NCI-H1694 treated with DMSO at 0.1 percent for 48 hours (cell line): ENCODE measurements at regions not wholly inside any gene's neighbourhood (a gene's known extent, or its start where the extent isn't known, plus 50 kb on each side); places are given as distances from the start of the nearest gene placed in this dataset.
A peak's percentile ranks its signal among the peaks of the same experiment; 100 is the strongest.

Experiments used
- DNase-seq: peaks from one replicate; lab custom pipeline; 2025; lab: John Stamatoyannopoulos, UW

DNA sequence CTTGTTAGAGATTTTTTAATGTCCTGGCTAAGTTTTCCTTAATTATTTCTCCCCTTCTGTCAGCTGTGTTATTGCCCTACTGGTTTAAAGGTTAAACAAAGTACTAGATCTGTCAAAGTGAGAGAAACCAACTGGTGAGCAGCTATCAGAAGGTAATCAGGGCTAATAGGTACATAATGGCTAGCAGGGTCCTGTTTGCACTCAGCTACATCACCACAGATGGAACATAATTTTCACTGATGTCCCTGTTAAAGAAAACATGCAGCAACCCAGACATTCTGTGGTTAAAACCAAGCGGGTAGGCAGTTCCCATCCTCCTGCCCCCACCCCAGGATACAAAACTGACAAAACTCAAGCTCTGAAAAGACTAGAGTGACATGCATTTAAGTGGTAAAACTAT is 473.9 kb downstream of the NR2F1-AS1 start:
- DNase-seq, result no peak

DNA sequence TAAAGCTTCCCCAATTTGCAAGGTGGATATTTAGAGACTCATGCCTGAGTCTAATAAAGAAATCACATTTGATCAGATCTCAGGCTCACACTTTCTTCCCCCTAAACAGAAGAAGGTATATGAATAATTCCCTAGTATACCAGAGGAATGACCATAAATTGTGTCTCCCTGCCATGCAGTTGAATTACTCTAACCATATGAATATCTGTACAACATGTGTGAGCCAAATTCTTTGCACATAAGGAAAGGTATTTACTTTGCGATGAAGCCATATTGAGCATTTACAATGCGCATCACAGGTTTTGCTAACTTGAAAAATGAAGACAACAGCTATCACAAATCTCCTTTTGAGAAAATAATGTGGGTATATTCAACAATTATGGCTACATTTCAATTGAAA is 479.4 kb downstream of the NR2F1-AS1 start:
- DNase-seq, result no peak

- no peak for DNase-seq
These were observed 480.0 kb downstream of the NR2F1-AS1 start for GRCh38 chr5:93100976-93101375.

- no peak for DNase-seq
These were observed 480.6 kb downstream of the NR2F1-AS1 start for GRCh38 chr5:93100428-93100827.

GRCh38 chr5:93099902-93100347 is 481.1 kb downstream of the NR2F1-AS1 start:
- no peak for DNase-seq

GRCh38 chr5:93096561-93096960 is 484.5 kb downstream of the NR2F1-AS1 start:
- DNase-seq, result no peak

DNA sequence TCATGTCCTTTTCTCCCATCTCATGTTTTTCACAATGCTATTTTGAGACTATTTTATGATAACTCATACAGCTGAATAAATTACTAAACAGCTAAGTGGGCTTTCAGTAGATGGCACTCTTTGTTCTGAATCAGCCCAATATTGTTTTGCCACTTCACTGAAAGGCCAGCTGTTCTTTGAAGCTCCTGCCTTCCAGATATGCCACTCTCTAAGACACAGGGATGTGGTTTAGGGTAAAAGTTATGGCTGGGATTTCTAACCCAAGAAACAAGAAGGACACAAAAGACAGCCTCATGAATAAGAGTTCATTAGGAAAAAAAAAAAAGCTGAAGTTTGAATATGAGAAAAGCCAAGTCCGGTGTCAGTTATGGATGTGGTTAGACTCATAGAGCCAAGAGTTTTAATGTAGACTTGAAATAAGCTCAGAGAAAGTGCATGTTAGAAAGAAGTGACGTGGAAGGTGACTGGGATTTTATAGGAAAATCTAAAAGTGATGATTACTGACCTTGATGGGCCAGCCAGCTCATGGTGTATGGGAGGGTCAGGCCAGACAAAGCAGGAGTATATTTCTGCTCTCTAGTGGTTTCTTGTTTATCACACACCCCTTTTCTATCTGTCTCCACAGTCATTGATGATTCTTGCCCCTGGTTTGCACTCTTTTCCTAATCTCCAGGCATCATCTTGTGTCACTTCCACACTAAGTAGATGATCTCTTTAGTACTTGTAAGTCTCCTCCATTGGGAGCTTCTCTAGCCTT is 488.5 kb downstream of the NR2F1-AS1 start:
- no peak for DNase-seq

- DNase-seq, result no peak
These were observed 490.3 kb downstream of the NR2F1-AS1 start for GRCh38 chr5:93090698-93091097.

DNA sequence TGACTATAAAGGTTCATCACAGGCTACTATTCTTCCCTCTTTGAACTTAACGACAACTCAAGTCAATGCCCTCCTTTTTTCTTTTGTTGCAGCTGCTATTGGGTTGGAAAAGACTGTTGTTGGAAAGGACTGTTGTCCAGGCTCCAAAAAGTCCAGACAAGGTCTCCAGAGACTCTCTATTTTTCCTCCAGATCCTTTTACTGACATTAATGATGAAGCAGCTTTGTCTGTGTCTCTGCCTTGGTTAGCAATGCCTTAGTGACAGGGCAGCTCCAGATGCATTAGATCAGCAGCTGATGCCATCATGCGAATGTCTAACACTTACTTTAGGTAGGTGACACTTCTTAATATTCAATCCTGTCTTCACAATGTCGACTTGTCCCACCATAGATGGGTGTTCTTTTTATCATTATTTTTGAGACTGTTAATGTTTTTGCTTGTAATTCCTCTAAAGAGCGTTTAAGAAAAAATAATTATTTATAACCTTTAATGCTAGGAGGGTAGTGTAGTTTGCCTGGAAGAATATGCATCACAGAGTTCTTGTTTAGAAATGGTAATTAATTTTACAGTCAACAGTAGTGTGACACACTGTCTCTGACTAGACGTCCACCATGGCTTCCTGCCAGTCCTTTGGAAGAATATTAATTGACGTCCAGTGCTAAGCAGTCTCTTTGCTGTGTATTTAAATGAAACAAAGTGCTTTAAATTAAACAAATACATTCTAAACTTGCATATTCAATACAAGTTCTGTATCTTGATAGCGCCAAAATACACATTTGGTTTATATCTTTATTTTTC is 492.2 kb downstream of the NR2F1-AS1 start:
- DNase-seq, result no peak

DNA sequence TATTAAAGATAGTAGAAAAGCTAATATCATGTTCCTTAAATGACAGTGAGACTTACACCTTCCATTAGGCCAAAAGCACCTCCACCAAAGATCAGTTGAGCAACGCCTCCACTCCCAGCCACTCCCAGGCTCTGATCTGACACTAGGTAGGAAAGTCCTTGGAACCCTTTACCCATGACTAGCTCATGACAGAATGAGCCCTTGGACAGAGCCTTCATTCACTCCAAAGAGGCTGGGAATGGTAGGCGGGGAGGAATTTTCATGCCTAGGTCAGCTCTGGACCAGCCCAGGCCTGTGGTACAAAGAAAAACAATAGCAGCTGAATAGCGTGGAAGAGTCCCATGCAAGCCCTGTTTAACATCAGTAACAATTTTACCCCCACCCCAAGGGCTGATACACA is 493.7 kb downstream of the NR2F1-AS1 start:
- DNase-seq, result no peak

DNA sequence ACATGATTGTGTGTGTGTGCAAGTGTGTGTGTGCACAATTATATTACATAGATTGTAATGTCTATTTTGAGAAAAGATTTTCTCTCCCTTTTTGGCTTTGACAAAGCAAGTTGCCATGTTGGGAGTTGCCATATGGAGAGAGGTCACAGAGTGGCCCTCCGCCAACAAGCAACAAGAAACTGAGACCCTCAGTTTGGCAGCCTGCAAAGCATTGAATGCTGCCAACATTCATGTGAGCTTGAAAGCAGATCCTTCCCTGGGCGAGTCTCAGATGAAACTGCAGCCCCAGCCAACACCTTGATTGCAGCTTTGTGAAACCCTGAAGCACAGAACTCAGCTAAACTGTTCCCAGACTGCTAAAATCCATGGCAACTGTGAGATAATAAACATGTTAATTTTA is 498.0 kb downstream of the NR2F1-AS1 start:
- no peak for DNase-seq

DNA sequence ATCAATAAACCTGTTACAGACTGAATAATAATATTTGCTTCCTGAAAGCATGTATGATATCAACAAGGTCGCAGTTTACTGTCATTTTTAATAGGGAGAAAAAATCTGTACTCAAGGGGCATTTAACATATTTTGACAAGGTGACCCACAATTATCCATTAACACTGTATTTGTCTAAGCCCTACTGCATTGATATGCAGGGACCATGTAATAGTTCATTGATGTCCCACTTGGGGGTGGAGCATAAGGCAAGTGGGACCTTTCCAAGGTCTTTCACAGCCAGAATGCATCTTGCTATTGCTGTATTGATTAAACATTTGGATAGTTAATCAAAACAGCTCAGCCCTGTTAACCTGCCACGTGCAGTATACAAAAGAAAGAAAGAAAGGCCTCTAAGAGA is 502.0 kb downstream of the NR2F1-AS1 start:
- no peak for DNase-seq

GRCh38 chr5:93078082-93079038 is 502.7 kb downstream of the NR2F1-AS1 start:
- peak; percentile 72 for DNase-seq

- no peak for DNase-seq
These were observed 504.5 kb downstream of the NR2F1-AS1 start for GRCh38 chr5:93076566-93076965.

DNA sequence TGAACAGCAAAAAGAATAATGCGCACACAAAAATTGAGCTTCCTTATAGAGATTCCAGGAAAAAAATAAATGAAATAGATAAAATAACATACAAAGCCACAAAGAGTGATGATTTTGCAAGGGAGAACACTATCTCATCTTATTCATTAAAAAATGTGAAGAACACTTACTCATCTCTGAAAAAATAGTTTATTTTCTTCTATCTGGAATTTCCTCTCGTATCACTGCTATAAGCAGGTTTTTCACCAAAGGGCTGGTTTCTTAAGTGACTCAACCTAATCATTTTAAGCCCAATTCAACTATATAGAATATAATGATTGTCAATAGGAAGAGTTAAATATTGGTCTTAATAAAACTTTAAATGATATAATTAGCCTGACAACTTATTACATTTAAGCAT is 504.9 kb downstream of the NR2F1-AS1 start:
- DNase-seq, result no peak

- no peak for DNase-seq
These were observed 507.5 kb downstream of the NR2F1-AS1 start for GRCh38 chr5:93073547-93073946.

- DNase-seq, result no peak
These were observed 508.1 kb downstream of the NR2F1-AS1 start for GRCh38 chr5:93072831-93073459.

GRCh38 chr5:93071710-93072109 is 509.3 kb downstream of the NR2F1-AS1 start:
- no peak for DNase-seq

GRCh38 chr5:93070938-93071337 is 510.1 kb downstream of the NR2F1-AS1 start:
- no peak for DNase-seq

GRCh38 chr5:93069276-93069675 is 511.7 kb downstream of the NR2F1-AS1 start:
- no peak for DNase-seq

- DNase-seq, result no peak
These were observed 518.5 kb downstream of the NR2F1-AS1 start for GRCh38 chr5:93062548-93062947.

GRCh38 chr5:93058309-93058708 is 522.7 kb downstream of the NR2F1-AS1 start:
- no peak for DNase-seq
